ENCODE measurements at regions not wholly inside any gene's neighbourhood (a gene's known extent, or its start where the extent isn't known, plus 50 kb on each side); places are given as distances from the start of the nearest gene placed in this dataset.
"Not testable (repeated sequence)": the region's sequence is repeated elsewhere in the genome, so short reads cannot be mapped to it uniquely, and the experiment has no call there.

- DNase-seq (ENCODE audit: low read depth in 2 of 2) = no peak
Measured at GRCh38 chr9:26667882-26668281, 224.7 kb downstream of the CAAP1 start.

DNA sequence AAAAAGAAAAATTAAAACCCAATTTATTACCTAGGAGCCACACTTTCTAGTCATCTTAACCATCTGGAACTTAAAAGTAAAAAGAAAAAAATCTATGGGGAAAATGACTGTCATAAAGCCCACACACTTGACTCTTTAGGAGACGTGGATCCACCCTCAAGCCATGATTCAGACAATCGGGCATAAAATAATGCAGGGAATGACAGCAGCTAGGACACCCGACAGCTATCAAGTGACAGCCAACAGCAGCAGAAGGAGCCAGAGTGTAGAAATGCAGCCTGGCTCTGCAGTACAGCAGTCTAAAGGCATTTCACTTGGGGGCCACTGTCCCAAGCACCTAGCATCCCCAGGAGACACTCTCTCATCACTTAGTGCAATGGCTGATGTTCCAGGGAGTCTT is 226.9 kb downstream of the CAAP1 start:
- DNase-seq (ENCODE audit: low read depth in 2 of 2) = no peak

DNA sequence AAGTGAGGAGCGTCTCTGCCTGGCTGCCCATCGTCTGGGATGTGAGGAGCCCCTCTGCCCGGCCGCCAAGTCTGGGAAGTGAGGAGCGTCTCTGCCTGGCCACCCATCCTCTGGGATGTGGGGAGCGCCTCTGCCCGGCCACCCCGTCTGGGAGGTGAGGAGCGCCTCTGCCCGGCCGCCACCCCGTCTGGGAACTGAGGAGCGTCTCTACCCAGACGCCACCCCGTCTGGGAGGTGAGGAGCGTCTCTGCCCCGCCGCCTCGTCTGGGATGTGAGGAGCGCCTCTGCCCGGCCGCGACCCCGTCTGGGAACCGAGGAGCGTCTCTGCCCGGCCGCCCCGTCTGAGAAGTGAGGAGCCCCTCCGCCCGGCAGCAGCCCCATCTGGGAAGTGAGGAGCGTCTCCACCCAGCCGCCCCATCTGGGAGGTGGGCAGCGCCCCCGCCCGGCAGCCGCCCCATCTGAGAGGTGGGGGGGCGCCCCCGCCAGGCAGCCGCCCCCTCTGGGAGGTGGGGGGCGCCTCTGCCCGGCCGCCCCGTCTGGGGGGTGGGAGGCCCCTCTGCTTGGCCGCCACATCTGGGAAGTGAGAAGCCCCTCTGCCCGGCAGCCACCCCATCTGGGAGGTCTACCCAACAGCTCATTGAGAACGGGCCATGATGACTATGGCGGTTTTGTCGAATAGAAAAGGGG is 228.4 kb downstream of the CAAP1 start:
- not testable (repeated sequence) for DNase-seq (ENCODE audit: low read depth in 2 of 2)

DNA sequence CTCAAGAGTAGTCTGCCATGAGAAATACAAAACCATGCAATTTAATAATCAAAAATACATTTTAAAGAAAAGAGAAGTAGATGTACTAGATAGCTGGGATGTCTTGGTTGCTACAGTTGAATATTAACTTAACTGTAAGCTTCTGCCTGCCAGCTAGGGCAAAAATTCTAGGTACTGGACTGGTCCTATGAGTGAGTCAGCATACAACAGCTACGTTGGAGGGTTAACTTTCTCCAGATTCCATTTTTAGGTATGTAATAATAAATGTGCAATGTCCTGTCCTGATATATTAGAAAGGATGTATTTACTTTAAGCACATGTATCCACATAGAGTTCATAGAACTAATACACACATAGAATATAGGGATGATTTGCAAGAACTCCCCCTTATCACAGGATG is 230.1 kb downstream of the CAAP1 start:
- no peak for DNase-seq (ENCODE audit: low read depth in 2 of 2)

- DNase-seq (ENCODE audit: low read depth in 2 of 2) = no peak
Measured at GRCh38 chr9:26658476-26658875, 234.1 kb downstream of the CAAP1 start.

DNA sequence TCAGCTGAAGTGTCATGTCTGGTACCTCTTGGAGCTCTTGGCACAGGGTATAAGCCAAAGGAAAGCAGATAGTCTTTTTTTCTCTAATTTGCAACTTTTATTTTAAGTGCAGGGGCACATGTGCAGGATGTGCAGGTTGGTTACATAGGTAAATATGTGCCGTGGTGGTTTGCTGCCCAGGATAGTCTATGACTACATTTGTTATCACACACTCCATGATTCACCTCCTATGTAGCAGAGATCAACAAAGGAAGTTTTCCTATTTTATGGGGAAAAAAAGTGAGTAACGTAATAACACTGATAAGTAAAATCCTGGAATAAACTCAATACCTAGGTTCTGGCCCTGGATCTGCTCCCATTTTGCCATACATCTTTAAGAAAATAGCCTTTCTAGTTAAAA is 234.6 kb downstream of the CAAP1 start:
- no peak for DNase-seq (ENCODE audit: low read depth in 2 of 2)

- no peak for DNase-seq (ENCODE audit: low read depth in 2 of 2)
Measured at GRCh38 chr9:26656003-26656870, 236.4 kb downstream of the CAAP1 start.

DNA sequence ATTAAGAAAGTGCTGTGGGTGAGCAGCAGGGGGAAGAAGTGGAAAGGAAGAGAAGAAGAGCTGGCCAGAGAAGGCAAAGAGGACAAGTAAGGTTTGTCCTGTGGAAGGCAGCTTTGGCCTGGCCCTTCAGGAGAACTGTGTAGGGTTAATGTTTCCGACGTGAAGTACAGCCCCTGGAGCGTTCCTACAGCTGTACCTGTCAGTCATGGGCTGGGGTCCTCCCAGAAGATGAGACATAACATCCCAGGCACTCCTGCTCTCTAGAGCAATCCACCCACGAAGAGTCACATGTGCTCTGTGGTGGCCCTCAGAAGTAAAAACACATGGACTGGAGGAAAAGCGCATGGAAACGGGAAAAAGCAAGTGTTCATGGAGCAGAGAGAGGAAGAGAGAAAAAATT is 237.4 kb downstream of the CAAP1 start:
- DNase-seq (ENCODE audit: low read depth in 2 of 2) = no peak

- no peak for DNase-seq (ENCODE audit: low read depth in 2 of 2)
Measured at GRCh38 chr9:26650325-26650724, 242.3 kb downstream of the CAAP1 start.

- DNase-seq (ENCODE audit: low read depth in 2 of 2) = no peak
Measured at GRCh38 chr9:26643826-26644225, 248.8 kb downstream of the CAAP1 start.

DNA sequence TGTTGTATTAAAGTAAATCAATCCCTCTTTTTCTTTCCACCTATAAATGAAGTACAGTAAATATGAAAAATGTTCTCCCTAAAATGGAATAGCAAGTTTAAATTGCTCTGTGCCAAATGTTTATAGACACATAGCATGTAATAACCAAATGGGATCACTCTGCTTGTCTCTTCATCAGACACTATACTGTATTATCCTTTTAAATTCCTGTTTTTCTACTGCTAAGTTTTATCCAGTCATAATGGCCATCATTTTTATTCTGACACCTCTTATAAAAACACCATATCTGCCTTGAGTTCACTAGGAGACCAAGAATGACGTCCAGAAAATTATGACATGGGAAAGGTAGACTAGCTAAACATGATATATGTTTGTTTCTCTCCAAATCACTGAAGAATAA is 252.8 kb downstream of the CAAP1 start:
- DNase-seq (ENCODE audit: low read depth in 2 of 2) = no peak

DNA sequence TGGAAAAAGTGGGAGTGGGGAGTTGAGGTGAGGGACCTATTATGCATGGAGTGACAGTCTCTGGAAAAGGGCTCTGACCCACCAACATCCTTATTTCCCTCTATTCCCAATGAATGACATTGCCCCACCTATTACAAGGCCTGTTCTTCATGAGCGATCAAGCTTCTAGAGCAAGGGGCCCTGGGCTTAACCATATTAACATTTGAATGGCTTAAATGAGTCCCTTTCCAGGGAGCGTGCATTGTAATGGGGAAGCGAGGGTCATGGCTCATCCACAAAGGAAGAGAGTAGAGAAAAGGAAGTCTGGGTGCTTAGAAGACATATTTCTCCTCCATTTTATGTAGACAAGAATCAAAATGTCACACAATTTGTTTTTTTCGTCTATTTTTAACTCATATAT is 255.5 kb downstream of the CAAP1 start:
- no peak for DNase-seq (ENCODE audit: low read depth in 2 of 2)

GRCh38 chr9:26613851-26614350 is 278.7 kb downstream of the CAAP1 start:
- DNase-seq (ENCODE audit: low read depth in 2 of 2) = not testable (repeated sequence)

DNA sequence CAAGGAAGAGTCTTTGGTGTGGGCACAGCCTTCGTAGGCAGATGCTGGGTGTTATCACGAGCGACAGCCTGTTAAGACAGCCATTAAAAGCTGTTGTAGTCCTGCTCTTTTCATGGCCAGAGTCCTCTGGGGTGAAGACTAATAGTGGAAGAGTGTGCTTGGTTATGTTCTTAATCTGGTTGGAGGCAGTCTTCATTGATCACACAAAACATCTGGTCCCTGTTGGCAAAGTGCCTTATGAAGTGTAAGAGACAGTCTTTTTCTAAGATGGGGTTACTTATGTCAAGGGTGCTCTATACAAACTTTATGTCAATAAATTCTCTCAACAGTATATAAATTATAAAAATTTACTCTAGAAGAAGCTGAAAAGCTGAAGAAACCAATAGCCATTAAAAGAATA is 280.4 kb downstream of the CAAP1 start:
- no peak for DNase-seq (ENCODE audit: low read depth in 2 of 2)

DNA sequence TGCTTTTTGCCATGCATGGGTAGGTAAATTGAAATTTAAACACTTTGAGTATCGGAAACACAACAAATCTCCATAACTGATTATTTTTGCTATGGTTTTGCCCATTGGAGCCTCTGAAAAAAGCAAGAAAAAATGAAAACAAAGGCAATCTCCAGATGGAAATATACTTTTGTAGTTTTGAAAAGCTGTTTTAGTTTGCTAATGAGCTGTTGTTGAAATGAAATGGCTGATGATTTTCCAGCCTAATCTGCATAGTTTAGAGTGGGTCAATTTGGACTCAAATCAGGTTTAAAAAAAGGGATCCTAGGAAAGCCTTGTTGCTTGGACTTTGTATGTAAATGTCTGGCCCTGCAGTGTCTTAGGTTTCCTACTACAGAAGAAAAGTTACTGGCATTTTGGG is 285.8 kb downstream of the CAAP1 start:
- DNase-seq (ENCODE audit: low read depth in 2 of 2) = no peak

- no peak for DNase-seq (ENCODE audit: low read depth in 2 of 2)
Measured at GRCh38 chr9:26605367-26605766, 287.2 kb downstream of the CAAP1 start.

GRCh38 chr9:26604076-26604662 is 288.4 kb downstream of the CAAP1 start:
- DNase-seq (ENCODE audit: low read depth in 2 of 2) = no peak

GRCh38 chr9:26603617-26604016 is 289.0 kb downstream of the CAAP1 start:
- no peak for DNase-seq (ENCODE audit: low read depth in 2 of 2)

GRCh38 chr9:26597542-26598149 is 295.0 kb downstream of the CAAP1 start:
- DNase-seq (ENCODE audit: low read depth in 2 of 2) = no peak

- DNase-seq (ENCODE audit: low read depth in 2 of 2) = no peak
Measured at GRCh38 chr9:26579056-26579455, 313.5 kb downstream of the CAAP1 start.

DNA sequence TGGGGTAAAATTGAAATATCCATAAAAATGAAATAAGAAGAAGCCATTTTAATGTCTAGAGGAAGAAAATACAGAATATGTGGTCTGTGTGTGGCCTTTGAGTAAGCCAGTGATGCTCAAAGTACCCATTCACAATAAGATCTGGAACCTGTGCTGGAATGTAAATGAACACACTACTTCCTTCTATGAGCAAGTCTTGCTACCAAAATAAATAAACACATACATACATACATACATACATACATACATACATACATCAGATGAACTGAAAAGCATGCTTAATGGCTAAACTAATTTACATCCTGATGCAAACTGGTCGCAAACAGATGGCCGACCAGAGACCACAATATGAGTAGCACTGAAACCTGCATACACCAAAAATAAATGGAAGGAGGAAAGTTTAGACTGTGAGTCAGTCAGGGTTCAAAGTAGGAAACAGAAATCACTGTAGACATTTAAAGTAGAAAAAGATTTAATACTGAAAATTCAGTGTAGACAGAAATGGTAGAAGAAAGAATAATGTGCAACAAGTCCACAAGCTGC is 317.6 kb downstream of the CAAP1 start:
- DNase-seq (ENCODE audit: low read depth in 2 of 2) = no peak

DNA sequence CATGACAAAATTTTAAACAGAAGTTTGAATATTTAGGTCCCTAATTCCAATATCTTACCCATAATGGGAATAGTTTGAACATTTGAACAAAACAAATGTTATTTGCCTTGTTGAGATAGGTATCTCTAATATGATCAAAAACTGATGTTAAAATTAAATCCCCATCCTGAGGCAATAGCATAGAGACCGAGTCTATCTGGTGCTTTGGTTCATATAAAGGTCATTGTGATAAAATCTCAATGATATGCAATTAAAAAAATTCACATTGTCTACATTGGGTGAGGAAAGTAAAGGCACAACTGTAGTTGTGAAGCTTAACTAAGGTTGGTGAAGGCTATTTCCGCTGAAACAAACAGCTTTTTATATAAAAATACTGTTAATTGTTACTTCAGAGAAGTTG is 318.3 kb downstream of the CAAP1 start:
- DNase-seq (ENCODE audit: low read depth in 2 of 2) = no peak
